GM19328 (cell line): ENCODE measurements at regions not wholly inside any gene's neighbourhood (a gene's known extent, or its start where the extent isn't known, plus 50 kb on each side); places are given as distances from the start of the nearest gene placed in this dataset.
"Not testable (repeated sequence)": the region's sequence is repeated elsewhere in the genome, so short reads cannot be mapped to it uniquely, and the experiment has no call there.

ENCODE experiments used
- ATAC-seq: cut with Tn5 transposase; IDR thresholded peaks from one replicate; pipeline ENCODE4 v1.9.1; 2021; ENCODE audit warnings: mild to moderate bottlenecking, moderate library complexity; ENCODE audit not compliant: unreplicated experiment

DNA sequence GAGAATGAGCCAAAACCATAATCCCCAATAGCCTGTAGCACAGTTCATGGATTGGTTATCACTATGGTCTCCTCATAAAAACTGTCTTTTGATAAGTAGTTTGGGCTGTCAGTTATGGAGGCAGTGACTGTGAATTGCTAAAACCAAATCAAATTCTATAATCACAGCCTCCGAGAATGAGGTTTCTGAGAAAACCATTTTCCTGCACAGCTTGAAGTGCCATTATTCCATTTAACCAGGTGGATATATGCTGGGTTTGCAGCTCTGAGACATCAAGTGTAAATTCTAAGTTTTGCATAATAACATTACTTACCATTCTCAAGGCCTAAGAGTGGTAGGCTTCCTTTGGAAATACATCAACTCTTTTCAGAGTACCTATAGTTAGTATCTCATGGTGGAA, 485.4 kb downstream of the FRK start:
- ATAC-seq = no peak

DNA sequence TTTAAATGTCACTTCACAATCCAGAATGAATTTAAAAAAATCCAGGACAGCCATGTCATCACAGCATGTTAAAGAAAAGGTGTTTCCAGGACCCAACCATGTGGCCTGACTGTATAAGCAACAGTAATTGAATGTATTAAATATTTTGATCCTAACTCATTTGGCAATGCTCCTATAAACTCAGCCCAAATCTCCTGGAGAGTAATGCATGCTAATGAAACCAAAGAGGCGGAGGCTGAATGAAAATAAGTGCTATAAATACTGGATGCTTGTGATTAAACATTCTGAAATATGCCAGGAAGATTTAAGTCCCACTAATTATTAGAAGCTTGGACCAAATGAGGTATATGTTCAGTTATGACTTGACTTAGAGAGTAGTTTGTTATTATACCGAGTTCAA, 486.8 kb downstream of the FRK start:
- ATAC-seq = no peak

DNA sequence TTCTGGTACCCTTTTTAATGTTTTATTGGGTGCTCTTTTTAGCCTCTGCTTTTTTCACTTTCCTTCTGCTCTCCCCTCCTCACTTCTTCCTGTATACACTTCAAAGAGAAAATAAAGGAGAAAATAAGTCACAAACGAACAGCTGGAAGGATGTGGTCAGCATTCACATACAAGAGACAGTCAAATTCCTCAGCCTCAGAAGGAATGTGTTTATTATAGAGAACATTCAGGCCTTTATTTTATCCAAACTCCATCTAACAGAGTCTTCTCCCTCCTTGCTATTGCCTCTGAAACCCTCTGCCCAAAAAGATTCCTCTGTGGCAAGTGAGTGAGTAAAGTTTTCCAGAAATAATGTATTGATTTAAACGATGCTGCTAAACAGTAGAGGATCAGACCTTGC, 490.4 kb downstream of the FRK start:
- no peak for ATAC-seq

DNA sequence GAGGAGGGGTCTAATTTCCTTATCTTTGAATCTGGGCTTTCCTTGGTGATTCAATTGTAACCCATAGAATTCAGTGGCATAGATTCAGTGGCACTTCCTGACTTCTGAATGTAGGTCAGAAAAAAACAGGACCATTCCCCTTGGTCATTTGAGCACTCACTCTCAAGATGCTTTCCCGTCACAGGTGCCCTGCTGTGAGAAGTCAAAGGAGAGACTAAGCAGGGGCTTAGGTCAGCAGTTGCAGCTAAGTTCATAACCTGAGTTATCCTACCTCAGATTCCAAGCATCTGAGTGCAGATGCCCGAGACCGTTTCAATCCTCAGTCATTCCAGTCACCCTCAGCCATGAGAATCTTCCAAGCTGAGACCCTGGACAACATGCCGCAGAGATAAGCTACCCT, 506.6 kb downstream of the FRK start:
- ATAC-seq = no peak

DNA sequence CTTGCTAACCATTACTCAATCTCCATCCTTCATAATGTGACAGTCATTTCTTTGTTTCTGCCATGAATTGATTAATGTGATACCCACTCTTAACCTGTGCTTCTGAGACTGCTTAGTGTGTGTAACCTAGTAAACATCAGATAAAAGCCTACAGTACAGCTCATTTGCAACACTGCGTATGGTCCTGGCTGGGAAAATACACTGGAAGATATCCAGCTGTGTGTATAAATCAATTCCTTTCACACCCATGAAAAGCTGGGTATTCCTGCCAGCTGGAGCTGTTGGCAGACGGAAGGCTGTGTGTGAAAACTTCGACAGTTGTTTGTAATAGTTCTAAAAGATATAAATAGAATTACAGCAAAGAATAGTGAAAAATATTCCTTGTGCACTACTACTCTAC, 509.2 kb downstream of the FRK start:
- no peak for ATAC-seq

DNA sequence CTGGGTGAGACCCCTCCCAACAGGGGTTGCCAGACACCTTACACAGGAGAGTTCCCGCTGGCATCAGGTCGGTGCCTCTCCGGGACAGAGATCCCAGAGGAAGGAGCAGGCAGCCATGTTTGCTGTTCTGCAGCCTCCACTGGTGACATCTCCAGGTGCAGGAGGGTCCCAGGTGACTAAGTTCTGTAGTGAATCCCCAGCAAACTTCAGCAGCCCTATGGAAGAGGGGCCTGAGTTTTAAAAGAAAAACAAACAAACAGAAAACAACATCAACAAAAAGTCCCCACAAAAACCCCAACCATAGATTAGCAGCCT, 515.1 kb downstream of the FRK start:
- no peak for ATAC-seq

DNA sequence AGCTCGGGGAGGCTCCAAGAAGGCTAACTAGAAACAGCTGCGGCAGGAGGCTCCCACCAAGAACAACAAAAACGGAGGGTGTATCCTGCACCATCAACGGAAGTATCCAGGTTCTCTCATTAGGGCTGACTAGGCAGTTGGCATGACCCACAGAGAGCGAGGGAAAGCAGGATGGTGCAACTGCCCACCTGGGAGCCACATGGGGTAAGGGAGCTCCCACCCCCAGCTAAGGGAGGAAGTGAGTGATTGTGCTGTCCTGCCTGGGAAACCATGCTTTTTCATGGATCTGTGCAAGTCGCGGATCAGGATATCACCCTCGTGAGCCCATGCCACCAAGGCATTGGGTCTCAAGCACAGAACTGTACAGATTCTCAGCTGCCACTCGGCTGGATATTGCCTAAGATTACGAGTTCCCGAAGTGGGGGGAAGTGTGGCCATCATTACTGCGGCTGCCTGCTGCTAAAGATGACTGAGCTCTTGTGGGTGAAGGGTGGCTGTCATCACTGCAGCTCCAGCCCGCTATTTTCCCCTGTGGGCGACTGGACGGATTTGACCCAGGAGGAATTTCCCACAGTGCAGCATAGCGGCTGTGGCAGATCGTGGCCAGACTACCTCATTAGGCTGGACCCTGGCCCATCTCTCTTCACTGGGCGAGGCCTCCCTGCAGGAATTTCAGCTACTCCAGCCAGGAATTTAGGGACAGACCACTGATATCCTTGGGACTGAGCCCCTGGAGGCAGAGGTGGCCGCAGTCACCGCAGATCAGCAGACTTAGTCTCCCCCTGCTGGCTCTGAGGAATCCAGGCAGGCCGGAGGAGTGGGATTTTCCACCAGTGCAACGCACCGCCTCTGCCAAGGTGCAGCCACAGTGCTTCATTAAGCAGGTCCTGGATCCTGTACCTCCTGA, 515.7 kb downstream of the FRK start:
- no peak for ATAC-seq

DNA sequence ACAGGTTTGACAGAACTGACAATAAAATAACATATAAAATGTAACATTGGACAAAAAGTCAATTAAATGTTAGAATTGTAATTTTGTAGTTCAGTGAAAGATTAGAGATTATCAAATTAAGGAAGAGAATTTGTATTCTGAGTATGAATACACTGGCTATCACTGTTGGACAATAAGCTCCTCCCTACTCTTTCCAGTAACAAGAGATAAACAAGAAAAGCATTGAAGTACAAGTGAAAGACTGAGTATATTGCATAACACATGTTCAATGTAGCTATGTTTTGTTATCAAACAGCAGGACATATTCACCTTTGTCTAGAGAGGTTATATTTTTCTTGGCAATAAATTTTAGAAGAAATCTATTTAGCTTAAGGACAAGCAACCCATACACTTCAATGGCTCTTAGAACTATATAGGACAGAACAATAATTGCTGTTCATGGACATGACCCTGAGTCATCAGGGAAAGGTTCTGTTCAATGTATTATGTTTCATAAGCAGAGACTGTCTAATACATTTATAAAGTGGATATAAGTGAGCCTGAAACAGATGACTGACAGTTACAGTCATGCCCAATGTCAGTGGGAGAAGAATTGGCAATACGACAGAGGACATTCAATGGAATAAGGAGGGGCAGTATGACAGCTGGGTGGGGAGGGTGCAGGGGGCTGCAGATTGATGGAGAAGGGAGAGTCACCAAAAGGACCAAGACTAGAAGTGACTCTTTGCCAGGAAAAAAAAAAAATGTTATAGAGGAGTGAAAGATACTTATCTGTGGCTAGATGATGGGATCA, 520.4 kb downstream of the FRK start:
- no peak for ATAC-seq

DNA sequence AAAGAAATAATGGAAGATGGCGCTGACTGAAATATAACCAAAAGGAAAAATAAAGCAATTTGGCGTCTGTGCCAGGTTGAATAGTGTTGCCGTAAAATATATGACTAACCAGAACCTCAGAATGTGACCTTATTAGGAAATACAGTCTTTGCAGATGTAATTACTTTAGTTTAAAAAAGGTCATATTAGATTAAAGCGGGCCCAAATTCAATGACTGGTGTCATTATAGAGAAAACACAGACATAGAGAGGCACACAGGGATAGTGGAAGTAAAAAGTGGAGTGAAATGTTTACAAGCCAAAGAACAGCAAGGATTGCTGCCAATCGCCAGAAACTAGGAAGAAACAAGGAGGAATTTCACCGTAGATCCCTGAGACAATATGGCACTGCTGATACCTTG, 521.2 kb downstream of the FRK start:
- ATAC-seq = no peak

DNA sequence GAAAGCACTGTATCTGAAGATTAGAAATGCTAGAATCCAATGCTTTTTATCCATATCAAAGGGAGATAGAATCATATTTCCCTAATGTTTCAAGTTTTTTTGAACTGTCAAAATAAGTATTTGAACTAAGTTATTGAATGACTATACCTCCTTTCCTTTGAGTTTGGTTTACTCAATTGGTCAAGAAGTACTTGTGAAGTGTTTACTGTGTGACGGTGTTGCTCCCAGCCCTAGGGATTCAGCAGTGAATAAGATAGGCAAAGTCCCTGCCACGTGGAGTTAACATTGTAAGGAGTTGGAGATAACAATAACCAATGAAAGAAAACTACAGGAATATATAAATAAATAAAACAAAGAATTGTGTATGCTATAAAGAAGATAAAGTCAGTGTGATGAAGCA, 535.9 kb downstream of the FRK start:
- no peak for ATAC-seq

DNA sequence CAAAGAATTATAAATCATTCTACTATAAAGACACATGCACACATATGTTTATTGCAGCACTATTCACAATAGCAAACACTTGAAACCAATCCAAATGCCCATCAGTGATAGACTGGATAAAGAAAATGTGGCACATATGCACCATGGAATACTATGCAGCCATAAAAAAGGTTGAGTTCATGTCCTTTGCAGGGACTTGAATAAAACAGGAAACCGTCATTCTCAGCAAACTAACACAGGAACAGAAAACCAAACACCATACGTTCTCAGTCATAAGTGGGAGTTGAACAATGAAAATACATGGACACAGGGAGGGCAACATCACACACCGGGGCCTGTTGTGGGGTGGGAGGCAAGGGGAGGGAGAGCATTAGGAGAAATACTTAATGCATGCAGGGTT, 538.9 kb downstream of the FRK start:
- ATAC-seq = not testable (repeated sequence)

DNA sequence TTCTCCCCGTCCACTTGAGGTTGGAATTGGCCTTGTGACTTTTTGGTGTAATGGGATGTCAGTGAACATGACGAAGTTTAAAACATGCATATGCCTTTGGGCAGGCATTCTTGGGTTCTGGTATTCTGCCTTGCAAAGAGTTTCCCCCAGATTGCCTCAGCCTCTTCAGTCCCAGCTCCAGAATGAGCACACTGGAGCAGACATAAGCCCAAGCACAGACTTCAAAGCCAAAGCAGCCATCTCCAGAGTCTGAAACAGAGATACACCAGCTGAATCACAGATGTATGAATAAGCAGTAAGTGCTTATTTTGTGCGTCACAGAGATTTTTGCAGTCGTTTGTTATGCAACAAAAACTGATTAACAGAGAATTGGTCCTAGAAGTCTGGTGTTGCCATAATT, 546.0 kb downstream of the FRK start:
- ATAC-seq = no peak

DNA sequence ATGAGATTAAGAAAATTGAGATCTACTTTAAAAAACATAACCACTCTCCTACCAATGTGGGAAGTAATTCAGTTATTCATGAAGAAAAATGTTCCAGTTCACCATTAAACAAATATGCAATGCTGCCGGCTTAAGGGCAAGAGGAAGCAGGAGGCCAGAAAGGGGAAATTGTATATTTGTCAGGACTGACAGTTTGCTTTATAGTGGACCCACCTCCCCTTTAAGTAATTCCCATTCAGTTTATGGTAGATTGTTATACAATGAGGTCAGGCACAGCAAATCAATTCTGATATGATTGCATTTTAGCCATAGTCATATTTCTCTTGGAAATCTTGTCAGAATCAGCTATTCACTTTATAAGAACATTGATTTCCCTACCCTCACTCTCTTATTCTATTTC, 547.8 kb downstream of the FRK start:
- no peak for ATAC-seq

DNA sequence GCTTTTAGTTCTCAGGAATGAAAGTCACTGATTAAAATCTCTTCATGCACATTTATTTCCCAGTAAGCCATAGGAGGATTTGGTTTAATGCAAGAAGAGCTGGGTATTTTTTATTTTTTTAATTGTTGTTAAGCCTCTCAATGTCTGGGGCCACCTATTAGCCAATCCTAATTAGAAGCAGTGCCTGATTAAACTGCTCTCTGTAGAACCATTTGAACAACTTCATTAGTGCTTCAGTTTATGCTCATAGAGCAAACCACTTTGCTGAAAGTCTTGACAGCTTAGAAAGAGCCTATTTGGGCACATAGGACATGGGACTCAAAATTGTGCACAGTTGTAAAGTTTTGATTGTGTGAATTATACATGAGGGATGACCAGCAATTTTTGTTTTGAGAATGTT, 548.9 kb downstream of the FRK start:
- no peak for ATAC-seq

DNA sequence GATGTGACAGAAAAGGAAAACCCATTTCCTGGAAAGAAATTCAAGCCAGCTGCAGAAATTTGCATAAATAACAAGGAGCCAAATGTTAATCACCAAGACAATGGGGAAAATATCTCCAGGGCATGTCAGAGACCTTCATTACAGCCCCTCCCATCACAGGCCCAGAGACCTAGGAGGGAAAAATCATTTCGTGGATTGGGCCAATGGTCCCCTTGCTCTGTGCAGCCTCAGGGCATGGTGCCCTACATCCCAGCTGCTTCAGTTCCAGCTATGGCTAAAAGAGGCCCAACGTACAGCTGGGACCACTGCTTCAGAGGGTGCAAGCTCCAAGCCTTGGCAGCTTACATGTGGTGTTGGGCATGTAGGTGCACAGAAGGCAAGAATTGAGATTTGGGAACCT, 558.3 kb downstream of the FRK start:
- not testable (repeated sequence) for ATAC-seq

DNA sequence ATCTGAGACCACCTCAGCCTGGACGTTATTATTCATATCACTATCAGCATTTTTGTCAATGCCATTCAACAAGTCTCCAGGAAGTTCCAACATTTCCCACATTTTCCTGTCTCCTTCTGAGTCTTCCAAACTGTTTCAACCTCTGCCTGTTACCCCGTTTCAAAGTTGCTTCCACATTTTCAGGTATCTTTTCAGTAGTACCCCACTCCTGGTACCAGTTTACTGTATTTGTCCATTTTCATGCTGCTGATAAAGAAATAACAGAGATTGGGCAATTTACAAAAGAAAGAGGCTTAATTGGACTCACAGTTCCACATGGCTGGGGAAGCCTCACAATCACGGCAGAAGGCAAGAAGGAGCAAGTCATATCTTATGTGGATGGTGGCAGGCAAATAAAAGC, 565.5 kb downstream of the FRK start:
- ATAC-seq = no peak

DNA sequence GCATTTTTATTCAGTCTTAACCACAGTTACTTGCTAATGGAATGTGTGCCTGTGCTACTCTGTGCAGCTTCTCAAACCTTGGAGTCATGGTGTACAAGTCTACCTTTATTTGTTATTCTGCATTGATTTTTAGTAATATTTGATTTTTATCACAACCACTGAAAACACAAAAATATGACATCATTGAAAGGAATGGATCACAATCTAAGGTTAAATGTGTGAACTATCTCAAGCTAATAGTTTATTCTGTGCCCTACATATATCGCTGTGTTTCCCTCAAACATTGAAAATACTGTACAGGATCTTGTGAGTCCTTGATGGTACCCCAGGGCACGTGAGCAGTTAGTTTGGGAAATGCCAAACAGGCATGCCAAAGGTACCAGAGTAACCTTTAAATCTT, 573.4 kb downstream of the FRK start:
- no peak for ATAC-seq

DNA sequence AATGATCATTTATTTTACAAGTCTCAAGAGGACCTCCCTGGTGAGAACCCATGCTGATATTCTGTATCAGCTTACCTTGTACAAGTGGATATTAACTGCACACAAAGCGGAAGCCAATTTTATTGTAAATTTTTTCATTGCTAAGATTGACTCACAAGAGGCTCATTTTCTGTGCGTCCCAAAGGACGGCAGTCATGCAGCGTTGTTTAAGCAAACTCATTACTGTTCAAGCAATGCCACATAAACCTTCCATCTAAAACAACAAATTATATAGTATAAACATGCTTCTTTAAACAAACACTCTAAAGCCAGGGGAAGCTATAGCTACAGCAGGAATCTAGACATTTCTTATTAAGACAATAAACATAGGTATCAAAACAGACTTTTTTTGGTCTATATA, 575.3 kb downstream of the FRK start:
- no peak for ATAC-seq

DNA sequence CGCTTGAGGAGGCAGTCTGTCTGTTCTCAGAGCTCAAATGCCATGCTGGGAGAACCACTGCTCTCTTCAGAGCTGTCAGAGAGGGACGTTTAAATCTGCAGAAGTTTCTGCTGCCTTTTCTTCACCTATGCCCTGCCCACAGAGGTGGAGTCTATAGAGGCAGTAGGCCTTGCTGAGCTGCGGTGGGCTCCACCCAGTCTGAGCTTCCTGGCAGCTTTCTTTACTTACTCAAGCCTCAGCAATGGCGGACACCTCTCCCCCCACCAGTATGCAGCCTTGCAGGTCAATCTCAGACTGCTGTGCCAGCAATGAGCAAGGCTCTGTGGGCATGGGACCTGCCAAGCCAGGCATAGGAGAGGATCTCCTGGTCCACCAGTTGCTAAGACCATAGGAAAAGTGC, 580.1 kb downstream of the FRK start:
- ATAC-seq = not testable (repeated sequence)

DNA sequence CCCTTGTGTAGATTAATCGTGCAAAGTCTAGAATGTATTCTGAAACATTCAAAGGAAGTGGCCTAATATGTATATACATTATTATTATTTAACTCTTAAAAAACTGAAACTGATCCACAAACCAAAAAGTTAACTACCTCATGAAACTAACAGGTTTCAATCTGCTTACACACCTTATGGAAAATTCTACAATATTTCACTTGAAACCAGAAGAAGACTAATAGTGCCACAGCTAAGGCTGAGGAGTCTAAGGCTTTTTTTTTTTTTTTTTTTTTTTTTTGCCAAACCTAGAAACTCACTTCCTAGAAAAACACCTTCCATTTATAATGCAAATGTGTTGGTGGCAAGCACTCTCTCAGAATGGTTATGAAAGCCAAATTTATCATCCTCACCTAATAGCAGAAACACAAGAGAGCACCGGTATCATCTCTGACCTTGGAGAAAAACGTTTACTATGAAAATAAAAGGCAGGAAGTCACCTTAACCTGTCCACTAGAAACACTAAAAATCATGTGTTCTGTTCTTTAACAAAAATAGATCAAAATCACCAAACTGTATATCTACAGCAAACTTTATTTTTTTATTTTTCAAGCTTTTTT, 586.1 kb downstream of the FRK start:
- ATAC-seq = no peak

DNA sequence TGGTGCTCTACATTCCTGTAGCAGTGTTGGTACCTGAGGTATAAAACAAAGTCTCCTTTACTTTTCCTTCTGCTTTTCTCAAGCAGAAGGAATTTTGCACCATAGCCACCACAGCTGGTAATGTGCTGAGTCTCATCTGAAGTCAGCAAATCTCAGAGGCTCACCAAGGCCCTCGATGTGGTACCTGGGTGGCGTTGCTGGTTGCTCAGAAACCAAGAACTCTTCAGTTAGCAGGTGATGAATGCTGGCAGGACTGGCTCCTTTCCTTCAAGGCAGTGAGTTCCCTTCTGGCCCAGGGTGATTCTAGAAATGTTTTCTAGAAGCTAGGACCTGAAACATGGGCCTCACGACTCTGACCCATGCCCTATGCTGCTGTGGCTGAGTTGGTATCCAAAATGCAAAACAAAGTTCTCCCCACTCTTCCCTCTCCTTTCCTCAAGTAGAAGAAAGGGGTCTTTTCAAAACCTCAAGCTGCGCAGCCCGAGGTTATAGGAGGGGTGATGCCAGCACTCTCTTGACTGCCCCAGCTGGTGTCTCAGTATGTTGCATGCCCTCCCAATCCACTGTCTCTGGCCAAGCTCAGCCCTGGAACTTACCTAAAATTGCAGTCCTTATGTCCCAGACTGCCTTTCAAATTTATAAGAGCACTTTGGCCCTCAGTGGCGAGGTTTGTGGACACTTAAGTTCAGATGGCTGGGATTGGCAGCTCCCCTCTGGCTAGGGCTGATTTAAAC, 592.3 kb downstream of the FRK start:
- ATAC-seq = no peak
